ENCODE measurements at regions not wholly inside any gene's neighbourhood (a gene's known extent, or its start where the extent isn't known, plus 50 kb on each side); places are given as distances from the start of the nearest gene placed in this dataset.
"Not testable (repeated sequence)": the region's sequence is repeated elsewhere in the genome, so short reads cannot be mapped to it uniquely, and the experiment has no call there.

DNA sequence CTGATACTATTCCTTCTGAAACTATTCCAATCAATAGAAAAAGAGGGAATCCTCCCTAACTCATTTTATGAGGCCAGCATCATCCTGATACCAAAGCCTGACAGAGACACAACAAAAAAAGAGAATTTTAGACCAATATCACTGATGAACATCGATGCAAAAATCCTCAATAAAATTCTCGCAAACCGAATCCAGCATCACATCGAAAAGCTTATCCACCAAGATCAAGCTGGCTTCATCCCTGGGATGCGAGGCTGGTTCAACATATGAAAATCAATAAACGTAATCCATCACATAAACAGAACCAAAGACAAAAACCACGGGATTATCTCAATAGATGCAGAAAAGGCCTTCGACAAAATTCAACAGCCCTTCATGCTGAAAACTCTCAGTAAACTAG lies 251.7 kb downstream of the LAS1L start:
- H4K20me1 ChIP-seq (replicated peaks; ENCODE audit: control insufficient read depth, insufficient read depth, low read length); POLR2A ChIA-PET; H3K4me3 ChIP-seq; H3K9me1 ChIP-seq (ENCODE audit: control insufficient read depth, insufficient read depth, low read length); H2AFZ ChIP-seq (ENCODE audit: low read depth, low read length); FAIRE-seq; H3K79me2 ChIP-seq (ENCODE audit: control insufficient read depth, insufficient read depth, low read length); H3K9ac ChIP-seq (ENCODE audit: insufficient read depth in 1 of 2, low read depth in 2 of 2, low read length in 2 of 2); H3K9me3 ChIP-seq (replicated peaks; ENCODE audit: control insufficient read depth, insufficient read depth, low read depth, low read length); BruUV-seq (replicated peaks); ATAC-seq; DNase-seq (ENCODE audit: extremely low read depth in 1 of 4, low spot score in 3 of 4); H3K4me2 ChIP-seq (ENCODE audit: insufficient read depth, low read length); H3K4me1 ChIP-seq (replicated peaks in 1 of 2; ENCODE audit: control insufficient read depth in 2 of 2, insufficient read depth in 2 of 2, low read length in 2 of 2); H3K36me3 ChIP-seq (ENCODE audit: control insufficient read depth, insufficient read depth, low read length); in situ Hi-C loops (cut with MboI); intact Hi-C loops (cut with micrococcal nuclease); CTCF ChIA-PET (ENCODE audit: low intra/inter-chr PET ratio); H3K27me3 ChIP-seq (ENCODE audit: control insufficient read depth in 2 of 2, insufficient read depth in 2 of 2, low read length in 2 of 2); H3K27ac ChIP-seq (ENCODE audit: extremely low read depth, low read depth, low read length): not testable (repeated sequence)
- WGBS (ENCODE audit: insufficient coverage, low coverage, missing lambda C conversion rate) = 2% methylated on average over 8 of the region's 8 CpGs

DNA sequence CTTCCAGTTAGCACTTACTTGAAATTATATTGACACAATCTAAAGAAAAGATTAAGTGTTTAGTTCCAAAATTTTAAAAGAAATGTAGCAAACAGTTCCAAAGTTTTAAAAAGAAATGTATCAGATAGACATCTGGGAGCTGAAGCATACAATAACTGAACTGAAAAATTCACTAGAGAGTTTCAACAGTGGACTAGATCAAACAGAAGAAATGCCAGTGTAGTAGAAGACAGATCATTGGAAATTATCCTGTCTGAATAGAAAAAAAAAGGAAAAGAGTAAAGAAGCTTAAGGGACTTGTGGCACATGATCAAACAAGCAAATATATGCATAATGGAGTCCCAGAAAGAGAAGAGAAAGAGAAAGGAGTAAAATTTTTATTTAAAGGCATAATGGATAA lies 261.4 kb downstream of the LAS1L start:
- H2AFZ ChIP-seq (ENCODE audit: low read depth, low read length) = no peak overlapping the region
- CTCF ChIA-PET (ENCODE audit: low intra/inter-chr PET ratio) = no interaction called here
- no peaks in the 10 kb centered on the region for H3K36me3 ChIP-seq (ENCODE audit: control insufficient read depth, insufficient read depth, low read length)
- no peaks in the 10 kb centered on the region for H4K20me1 ChIP-seq (replicated peaks; ENCODE audit: control insufficient read depth, insufficient read depth, low read length)
- ATAC-seq (no peak), FAIRE-seq (no peak), DNase-seq (ENCODE audit: extremely low read depth in 1 of 4, low spot score in 3 of 4) (no peak)
- H3K9me3 ChIP-seq (replicated peaks; ENCODE audit: control insufficient read depth, insufficient read depth, low read depth, low read length) = no peaks in the 10 kb centered on the region
- no peaks in the 10 kb centered on the region for H3K79me2 ChIP-seq (ENCODE audit: control insufficient read depth, insufficient read depth, low read length)
- no TSS peak for BruUV-seq (replicated peaks)
- H3K4me1 ChIP-seq (replicated peaks in 1 of 2; ENCODE audit: control insufficient read depth in 2 of 2, insufficient read depth in 2 of 2, low read length in 2 of 2) = no peaks in the 10 kb centered on the region
- H3K9ac ChIP-seq (ENCODE audit: insufficient read depth in 1 of 2, low read depth in 2 of 2, low read length in 2 of 2) = no peak overlapping the region
- no peaks in the 10 kb centered on the region for H3K27me3 ChIP-seq (ENCODE audit: control insufficient read depth in 2 of 2, insufficient read depth in 2 of 2, low read length in 2 of 2)
- intact Hi-C loops (cut with micrococcal nuclease) (no loop called here), in situ Hi-C loops (cut with MboI) (no loop called here)
- POLR2A ChIA-PET = interaction anchor here (0.6 kb wide), 1 partner anchor 66 kb away, joined by 3 read pairs; no protein-coding TSS in a partner anchor
- H3K27ac ChIP-seq (ENCODE audit: extremely low read depth, low read depth, low read length) = no peak overlapping the region
- H3K4me2 ChIP-seq (ENCODE audit: insufficient read depth, low read length) = no peak overlapping the region
- no peaks in the 10 kb centered on the region for H3K9me1 ChIP-seq (ENCODE audit: control insufficient read depth, insufficient read depth, low read length)
- no peak overlapping the region for H3K4me3 ChIP-seq
- TF ChIP-seq PRMT5 (CRISPR knock-in tag; IDR thresholded peaks at IDR 0.05) = no peak
- no peak for TF ChIP-seq EP300 (IDR thresholded peaks at IDR 0.05; ENCODE audit: low read length)
- TF ChIP-seq E2F3 (CRISPR knock-in tag; IDR thresholded peaks at IDR 0.05) = no peak
- no peak for TF ChIP-seq CREB5 (CRISPR knock-in tag; IDR thresholded peaks at IDR 0.05)
- TF ChIP-seq NCOA2 (IDR thresholded peaks at IDR 0.05; ENCODE audit: partially characterized antibody in 2 of 2) = no peak
- no peak for TF ChIP-seq PML (IDR thresholded peaks at IDR 0.05; ENCODE audit: low read length)
- TF ChIP-seq PPARD (CRISPR knock-in tag; IDR thresholded peaks at IDR 0.05) = no peak
- no peak for TF ChIP-seq ZNF253 (CRISPR knock-in tag; conservative IDR thresholded peaks at IDR 0.05)
- TF ChIP-seq SAP30 (IDR thresholded peaks at IDR 0.05; ENCODE audit: borderline replicate concordance, insufficient read depth, low read depth, low read length, poor library complexity, severe bottlenecking) = no peak
- no peak for TF ChIP-seq USF1 (CRISPR knock-in tag; IDR thresholded peaks at IDR 0.05)
- no peak for TF ChIP-seq HNRNPH1 (optimal IDR thresholded peaks at IDR 0.05; ENCODE audit: low read depth, low read length)
- TF ChIP-seq BRF2 (IDR thresholded peaks at IDR 0.05; ENCODE audit: borderline replicate concordance, insufficient read depth, insufficient read length) = no peak
- TF ChIP-seq RUNX1 (IDR thresholded peaks at IDR 0.05; ENCODE audit: low read depth) = no peak

Data from K562 (cell line).